HuH-7 (cell line): ENCODE measurements at regions not wholly inside any gene's neighbourhood (a gene's known extent, or its start where the extent isn't known, plus 50 kb on each side); places are given as distances from the start of the nearest gene placed in this dataset.

Experiments used
- DNase-seq: peaks from one replicate; pipeline ENCODE4 v3.0.0; 2011; ENCODE audit warnings: low spot score

DNA sequence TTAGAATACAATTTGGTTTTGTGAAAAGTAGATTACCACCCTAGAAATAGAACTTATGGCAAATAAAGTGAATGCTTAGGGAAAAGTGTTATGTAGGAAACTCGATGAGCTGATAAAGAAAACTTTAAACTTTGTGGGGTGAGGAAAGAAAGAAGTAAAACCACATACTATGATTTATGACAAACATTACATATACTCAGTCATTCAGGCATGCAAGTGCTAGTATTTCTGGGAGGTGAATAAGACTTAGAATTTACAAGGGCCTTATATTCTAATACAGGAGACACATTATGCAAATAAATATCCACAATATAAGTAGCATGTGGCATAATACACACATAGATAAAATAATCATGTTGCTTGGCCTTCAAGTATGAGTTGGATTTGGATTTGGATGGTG is 618.1 kb downstream of the XIRP2 start:
- DNase-seq, result no peak

DNA sequence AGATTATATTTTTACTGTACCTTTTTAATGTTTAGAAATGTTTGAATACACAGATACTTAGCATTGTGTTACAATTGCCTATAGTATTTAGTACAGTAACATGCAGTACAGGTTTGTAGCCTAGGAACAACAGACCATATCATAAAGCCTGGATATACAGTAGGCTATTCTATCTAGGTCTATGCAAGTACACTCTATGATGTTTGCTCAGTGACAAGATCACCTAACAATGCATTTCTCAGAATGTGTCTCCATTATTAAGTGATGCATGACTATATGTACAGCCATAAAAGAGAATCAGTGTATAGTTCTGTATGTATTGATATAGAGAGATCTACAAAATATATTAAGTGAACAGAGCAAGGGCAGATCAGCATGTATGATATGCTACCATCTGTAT is 616.4 kb downstream of the XIRP2 start:
- DNase-seq, result no peak

DNA sequence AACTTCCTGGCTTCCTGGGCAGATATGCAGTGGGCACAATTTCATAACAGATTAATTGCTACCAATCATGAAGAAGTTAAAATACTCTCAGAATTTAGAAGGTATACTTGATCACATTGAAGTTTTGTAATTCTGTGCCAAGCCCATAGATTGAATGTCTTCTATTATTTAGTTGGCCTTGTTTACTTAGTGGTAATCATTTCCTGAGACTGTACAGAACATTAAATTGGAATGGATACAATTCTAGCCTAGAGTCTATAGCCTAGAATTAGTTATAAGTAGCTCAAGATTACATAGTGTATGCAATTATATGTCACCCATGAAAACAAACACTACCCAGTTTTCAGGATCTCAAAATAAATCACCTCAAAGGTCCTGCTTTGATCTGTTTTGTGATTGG is 615.8 kb downstream of the XIRP2 start:
- no peak for DNase-seq

DNA sequence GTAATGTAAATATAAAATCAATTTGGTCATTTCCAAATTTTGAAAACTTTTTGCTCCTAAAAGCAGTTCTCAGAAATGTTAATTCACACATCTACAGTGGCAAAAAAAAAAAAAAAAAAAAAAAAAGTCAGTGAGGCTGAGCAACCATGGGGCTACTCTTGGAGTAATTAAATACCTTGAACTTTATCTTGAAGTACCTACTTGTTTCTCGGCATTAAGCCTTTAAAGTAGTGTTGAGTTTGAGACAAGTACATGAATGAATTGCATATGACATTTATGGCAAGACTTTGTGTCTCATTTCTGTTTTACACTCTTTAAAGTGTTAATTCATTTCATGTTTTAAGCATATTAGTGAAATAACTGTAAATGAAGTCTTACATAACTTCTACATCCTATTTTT is 613.3 kb downstream of the XIRP2 start:
- DNase-seq, result no peak

DNA sequence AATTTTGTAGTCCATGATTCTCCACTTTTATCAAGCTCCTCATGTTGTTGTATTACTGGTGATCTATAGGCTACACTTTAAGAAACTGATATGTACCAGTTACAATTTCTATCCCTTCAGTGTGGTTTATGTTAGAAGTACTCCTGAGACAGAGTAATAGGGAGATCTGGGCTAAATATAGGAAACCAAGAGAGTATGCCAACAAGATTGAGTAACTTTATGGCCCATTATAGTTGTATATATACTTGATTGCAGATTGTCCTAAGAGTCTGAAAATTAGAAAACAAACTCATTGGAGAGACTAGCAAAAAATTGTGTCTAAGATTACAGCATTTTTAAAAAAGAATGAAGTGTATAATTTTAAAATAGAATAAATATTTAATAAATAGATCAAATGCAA is 605.6 kb downstream of the XIRP2 start:
- DNase-seq, result no peak

DNA sequence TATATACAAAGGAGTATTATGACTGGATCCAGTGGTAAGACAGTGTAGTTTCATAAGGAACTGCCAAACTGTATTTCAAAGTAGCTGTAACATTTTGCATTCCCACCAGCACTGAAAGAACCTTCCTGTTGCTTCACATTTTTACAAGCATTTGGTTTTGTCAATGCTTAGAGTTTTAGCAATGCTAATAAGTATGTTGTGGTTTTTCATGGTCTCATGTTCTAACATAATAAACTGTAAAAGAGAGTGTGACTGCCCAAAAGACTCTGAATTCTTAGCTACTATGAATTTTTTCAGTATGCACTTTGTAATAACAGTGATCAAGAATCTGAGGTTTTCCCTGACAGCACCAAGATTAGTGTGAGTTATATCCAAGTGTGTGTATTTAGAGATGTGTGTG is 604.2 kb downstream of the XIRP2 start:
- no peak for DNase-seq

DNA sequence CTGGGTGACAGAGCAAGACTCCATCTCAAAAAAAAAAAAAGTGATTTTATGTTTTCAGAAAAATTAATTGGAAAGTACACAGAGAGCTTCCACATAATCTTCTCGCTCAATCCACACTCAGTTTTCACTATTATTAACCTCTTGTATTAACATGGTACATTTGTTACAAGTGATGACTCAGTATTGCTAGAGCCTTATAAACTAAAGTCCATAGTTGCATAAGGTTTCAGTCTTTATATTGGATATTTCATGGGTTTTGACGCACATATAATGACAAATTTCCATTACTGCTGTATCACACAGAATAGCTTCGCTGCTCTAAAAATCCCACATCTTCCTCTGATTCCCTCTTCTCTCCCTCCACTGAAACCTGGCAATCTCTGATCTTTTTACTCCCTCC is 603.5 kb downstream of the XIRP2 start:
- no peak for DNase-seq

DNA sequence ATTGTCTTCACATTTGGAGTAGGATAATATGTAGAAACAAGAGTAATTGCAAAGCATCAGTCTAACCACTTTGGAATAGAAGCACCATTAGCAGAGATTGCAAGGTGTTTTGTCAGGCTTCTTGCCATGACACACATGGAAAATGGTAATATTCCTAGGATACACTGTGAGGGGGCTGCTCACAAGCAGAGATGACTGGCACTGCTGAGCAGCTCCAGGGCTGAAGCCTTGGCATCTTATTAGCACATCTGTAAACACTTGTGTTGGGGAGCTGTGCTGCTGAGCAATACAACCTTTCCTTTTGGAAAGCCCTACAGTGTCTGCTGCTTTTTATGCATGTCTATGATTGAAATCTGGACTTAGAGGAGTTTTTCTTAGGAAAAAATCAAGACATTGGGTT is 602.2 kb downstream of the XIRP2 start:
- DNase-seq, result no peak

DNA sequence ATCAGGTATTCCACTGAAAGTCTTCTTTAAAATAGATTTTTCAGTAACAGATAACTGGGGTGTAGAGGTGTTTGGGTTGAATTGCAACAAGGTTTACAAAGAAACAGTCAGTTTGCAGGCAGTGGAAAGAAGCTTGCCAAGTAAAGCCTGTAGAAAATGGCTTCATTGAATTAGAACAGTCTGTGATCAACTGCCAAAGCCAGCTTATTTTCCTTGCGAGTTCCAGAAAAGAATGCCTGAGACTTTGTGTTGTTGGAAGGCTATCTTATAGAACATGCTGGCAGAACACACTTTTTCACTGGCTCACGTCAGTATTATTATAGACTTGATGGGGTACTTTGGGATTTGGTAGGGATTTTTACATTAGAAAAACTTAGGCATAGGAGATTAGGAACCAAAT is 601.0 kb downstream of the XIRP2 start:
- DNase-seq, result no peak

DNA sequence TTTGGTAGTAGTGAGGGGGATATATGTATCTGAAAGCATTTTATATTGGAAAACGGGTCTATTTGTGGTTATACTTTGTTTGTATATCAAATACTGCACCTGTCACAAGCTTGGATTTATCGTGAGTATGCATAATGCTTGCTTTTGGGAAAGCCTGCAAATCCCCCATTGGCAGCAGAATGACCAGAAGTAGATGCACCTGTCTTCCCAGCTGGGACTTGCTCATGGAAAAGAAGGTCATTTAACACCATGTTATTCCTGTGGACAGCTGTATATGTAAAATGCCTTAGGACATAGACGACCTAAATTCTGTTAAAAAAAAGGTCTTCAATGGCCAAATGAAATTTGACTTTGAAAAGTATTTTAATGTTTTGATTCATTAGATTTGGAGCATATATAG is 599.4 kb downstream of the XIRP2 start:
- no peak for DNase-seq

DNA sequence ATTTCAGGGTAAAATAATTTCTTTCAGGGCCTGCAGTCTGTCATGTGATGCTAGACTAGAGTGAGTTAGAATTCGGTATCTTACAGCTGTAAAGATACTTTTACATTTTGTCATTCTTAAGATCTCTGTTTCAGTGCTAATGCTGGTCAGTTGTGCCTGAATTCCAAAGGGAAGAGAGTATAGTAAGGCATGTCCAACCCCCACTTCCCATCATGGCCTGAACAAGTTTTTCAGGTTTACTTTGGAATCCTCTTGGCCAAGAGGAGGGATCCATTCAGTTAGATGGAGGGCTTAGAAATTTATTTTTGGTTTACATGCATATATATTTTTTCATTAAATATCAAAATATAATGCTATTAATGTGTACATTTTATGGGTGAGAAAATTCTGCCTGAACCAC is 596.6 kb downstream of the XIRP2 start:
- no peak for DNase-seq

DNA sequence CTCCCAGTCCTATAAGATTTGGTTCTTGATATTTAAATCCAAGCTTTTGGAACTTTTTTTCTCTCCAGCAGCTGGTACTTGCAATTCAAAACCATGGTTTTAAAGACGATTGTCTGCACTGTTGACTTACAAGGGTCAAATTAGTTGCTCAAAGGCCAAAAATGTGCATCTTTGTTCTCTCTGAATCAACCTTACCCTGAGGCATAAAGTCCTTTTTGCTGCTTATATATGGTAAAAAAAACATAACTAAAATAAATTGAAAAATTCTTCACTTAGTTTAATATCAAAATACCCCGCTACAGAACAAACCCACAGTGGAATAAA is 592.7 kb downstream of the XIRP2 start:
- DNase-seq, result no peak

DNA sequence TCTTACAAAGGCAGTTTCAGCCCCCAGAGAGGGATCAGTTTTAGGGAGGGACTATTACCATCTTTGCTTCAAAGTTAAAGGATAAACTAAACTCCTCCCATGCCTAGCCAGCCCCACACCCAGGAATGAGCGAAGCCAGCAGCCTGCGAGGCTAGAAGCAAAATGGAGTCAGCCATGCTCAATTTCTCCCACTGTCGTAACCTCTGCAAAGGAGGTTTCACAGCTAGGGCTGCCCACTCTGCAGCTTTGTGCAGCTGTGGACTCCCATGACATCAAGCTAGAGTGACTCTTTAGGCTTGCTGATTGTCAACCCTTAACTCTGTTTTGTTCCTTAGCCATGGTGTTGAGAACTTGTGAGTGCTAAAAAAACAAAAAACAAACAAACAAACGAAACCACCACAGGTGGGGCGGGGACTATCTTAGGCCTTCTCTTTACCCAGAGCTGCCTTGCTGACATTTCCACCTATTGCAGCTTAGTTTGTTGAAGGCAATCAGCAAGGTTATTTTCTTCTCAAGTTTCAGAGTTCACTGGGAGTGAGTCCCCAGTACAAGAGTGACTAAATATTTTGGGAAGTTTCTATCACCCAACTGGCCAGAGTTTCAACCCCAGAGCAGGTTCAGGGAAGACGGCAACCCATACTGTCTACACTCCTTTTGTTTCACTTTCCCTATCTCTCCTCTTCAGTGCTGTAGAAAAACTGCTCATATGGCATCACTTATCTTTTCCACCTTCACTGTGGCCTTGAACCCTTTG is 592.1 kb downstream of the XIRP2 start:
- DNase-seq, result peak; percentile 42

DNA sequence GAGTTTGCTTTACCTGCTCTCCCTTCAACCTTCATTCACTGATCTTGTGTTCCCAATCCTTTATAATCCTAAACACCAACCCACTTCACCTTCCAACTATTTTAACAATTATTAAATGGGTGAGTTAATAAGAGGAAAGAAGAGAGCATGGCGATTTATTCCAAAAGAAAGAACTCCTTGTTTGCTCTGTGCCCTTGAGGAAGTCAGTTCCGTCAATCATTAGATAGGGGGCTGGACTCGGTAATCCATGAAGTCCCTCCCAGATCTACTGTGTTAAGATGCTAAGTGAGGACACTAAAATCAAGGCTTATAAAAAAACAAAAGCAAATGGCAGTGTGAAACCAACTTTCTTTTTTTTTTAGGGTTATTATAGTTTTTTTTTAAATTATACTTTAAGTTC is 589.9 kb downstream of the XIRP2 start:
- DNase-seq, result no peak

DNA sequence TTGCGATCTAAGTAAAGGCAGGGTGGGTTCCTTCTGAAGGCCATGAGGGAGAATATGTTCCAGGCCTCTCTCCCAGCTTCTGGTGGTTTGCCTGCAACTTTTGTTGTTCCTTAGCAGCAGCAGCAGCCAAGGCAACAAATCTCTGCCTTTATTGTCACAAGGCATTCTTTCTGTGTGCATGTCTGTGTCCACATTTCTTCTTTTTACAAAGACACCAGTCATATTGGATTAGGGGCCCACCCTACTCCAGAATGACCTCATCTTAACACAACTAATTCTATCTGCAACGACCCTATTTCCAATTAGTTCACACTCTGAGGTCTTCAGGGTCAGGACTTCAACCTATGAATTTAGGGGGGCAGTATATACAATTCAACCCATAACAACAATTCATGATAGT is 587.5 kb downstream of the XIRP2 start:
- DNase-seq, result no peak

DNA sequence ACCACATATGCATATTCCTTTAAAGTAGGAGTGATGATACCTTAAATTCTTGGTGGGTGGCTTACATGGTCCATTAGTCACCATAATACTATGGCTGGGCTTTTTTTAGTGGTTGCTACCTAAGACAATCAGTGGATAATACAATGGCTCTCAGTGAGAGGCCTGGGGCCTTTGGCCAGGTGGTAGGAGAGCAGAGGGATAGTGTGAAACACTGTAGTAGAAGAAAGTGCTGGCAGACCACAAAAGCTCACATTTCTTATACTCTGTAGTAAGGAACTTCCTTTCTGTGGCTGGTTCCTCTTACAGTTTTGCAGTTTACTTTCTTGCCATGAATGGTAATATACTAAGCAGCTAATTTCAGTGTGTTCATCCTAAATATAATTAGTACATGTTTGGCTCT is 583.5 kb downstream of the XIRP2 start:
- DNase-seq, result no peak

DNA sequence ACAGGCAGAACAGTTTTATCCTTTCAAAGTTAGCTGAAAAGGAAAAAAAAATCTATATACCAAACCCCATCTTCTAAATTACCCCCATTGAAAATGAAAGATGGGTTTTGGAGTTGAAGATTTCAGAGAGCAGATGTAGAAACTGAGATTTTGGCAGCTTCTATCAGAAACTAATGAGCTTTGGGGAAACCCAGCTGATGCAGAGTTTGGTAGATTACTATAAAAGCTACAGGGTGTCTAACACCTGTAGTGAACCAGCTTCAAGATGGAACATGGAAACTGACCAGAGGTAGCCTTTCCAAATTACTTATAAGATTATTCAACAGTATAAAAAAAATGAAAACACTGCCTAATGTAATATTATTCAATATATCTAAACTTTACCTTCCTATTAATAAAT is 583.1 kb downstream of the XIRP2 start:
- no peak for DNase-seq

DNA sequence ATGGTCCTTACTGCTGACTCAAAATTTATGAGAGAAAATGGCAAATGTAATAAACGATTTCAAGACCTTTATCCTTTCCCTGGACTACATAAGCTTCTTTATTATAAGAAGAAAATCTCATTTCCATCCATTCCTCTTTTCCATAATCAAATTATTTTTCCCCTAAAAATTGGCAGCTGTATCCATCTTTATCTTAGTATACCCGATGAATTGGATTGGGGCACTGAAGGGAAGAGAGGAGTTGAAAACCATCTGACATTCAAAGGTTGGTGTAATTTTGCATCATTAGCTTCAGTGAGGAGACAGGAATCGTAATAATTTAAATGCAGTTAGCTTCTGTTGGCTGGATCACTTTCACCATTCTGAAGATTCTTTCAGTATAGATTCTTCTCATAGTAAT is 574.1 kb downstream of the XIRP2 start:
- DNase-seq, result no peak

DNA sequence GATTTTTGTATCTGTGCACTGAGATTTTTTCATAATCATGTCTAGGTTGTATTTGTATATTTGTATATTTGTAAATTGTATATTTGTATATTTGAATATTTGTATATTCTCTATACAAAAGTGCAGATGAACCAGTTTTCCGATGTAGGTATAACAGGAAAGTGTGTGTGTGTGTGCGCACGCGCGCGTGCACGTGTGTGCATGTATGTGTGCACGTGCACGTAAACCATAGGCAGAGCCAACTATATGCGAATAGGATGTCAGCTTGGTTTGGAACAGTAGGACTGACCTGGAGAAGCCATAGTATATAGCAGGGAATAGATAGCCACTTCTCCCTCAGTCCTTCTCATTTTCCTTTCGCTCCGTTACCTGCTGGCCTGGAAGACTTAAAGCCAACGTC is 565.8 kb downstream of the XIRP2 start:
- DNase-seq, result no peak

DNA sequence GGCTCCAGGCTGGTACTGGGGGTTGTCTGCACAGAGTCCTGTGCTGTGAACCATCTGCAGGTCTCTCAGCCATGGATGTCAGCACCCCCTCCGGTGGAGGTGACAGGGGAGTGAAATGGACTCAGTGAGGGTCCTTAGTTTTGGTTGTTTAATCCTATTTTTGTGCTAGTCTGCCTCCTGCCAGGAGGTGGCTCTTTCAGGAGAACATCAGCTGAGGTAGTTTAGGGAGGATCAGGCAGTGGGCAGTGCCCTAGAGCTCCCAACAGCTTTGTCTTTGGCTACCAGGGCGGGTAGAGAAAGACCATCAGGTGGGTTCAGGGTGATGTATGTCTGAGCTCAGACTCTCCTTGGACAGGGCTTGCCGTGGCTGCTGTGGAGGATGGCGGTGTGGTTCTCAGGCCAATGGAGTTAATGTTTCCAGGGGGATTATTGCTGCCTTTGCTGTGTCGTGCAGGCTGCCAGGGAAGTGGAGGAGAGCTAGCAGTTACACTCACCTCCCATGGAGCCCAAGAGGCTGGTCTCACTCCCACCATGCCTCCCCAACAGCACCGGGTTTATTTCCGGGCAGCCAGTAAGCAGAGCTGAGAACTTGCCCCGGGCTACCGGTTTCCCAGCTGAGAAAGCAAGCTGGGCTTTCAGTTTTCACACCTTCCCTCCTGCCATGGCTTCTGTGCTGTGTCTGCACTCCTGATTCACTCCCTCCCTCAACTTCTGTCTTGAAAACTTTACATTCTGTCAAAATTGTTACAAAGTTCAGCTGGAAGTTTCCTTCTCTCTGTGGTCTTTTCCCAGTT is 563.4 kb downstream of the XIRP2 start:
- DNase-seq, result no peak

DNA sequence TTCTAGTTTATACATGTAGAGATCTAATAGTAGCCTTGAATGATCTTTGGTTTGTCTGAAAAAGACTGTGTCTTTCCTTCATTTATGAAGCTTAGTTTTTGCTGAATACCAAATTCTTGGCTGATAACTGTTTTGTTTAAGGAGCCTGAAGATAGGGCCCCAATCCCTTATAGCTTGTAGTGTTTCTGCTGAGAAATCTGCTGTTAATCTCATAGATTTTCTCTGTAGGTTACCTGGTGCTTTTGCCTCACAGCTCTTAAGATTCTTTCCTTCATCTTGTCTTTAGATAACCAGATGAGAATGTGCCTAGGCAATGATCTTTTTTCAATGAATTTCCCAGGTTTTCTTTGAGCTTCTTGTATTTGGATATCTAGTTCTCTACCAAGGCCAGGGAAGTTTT is 562.1 kb downstream of the XIRP2 start:
- DNase-seq, result no peak

DNA sequence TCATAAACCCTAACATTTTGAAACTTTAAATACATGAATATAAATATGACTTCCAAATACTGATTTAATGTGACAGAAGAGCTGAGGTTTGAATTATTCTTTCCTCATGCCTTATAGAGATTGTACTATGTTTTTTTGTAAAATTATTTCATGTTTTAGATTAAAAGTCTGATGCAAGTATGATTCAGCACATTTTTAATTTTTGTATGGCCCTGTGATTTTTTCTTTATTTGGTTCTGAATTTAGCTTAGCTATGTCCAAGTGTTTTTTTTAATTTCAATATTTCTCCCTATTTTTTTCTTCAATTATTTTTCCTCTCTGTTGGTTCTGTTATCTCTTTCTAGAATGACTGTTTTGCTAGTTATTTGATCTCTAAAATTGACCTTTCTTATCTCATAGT is 552.1 kb downstream of the XIRP2 start:
- no peak for DNase-seq

DNA sequence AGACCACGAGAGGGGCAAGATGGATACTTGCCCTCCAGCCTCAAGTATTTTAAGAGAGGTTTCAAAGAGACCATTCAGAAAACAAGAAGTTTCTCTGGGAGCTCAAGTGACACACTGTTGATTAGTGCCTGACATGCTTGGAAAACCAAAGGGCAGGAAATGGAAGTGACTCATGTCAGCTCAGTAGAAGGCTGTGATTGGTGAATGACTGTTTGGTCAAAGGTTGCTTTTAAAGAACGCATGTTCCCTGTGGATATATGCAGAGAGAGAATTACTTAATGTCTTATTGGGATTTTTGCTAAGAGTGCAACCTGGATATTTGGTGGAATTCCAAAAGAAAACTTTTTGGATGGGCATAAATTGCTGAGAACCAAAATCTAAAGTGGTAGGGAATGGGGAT is 549.9 kb downstream of the XIRP2 start:
- no peak for DNase-seq

DNA sequence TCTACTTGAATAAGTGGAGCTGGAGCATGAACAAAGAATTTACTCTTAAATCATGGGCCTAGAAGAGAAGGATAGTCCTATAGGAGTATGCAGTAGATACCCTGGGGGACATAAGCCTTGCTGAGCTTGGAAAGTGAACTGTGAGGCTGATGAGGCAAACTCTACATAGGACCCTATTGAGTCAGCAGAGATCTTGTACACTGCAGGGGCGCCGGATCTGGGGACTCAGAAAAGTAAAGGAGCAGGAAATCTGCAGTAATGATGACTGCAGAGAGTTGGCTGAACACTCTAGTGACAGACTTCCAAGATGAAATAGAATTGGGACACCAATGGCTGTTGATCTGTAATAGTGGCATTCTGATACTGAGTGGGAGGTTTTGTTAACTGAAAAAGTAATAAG is 543.7 kb downstream of the XIRP2 start:
- no peak for DNase-seq
